ENCODE measurements at regions not wholly inside any gene's neighbourhood (a gene's known extent, or its start where the extent isn't known, plus 50 kb on each side); places are given as distances from the start of the nearest gene placed in this dataset.

DNA sequence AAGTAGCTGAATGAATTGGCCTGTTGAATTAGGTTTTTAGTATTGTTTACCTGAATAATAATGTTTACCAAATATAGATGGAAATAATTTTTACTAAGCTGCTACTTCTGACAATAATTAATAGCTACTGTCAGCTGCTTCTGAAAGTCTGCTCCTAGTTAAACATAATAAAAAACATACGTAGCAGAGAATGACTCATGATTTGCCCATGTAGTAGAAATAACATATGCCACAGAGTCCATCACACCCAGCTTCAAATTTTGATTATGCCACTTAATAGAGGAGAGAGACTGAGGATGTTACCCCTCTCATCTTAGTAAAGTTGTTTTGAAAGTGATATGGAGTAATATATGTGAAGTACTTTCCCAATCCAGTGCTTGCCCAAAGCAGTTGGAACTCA, 57.6 kb upstream of the MDFIC start:
- TF ChIP-seq, protein P1, sequence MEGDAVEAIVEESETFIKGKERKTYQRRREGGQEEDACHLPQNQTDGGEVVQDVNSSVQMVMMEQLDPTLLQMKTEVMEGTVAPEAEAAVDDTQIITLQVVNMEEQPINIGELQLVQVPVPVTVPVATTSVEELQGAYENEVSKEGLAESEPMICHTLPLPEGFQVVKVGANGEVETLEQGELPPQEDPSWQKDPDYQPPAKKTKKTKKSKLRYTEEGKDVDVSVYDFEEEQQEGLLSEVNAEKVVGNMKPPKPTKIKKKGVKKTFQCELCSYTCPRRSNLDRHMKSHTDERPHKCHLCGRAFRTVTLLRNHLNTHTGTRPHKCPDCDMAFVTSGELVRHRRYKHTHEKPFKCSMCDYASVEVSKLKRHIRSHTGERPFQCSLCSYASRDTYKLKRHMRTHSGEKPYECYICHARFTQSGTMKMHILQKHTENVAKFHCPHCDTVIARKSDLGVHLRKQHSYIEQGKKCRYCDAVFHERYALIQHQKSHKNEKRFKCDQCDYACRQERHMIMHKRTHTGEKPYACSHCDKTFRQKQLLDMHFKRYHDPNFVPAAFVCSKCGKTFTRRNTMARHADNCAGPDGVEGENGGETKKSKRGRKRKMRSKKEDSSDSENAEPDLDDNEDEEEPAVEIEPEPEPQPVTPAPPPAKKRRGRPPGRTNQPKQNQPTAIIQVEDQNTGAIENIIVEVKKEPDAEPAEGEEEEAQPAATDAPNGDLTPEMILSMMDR (conservative IDR thresholded peaks at IDR 0.05): no peak
- Mint-ChIP-seq H3K36me3 (peaks cover 4% of the 10 kb centered on the region), H3K4me1 (ENCODE audit: unreplicated experiment) (no peaks in the 10 kb centered on the region), H3K27ac (no peak overlapping the region), H3K4me3 (no peak overlapping the region), H3K27me3 (peaks cover 7% of the 10 kb centered on the region), H3K9me3 (no peaks in the 10 kb centered on the region)
- DNase-seq (ENCODE audit: extremely low spot score, unreplicated experiment): no peak

GRCh38 chr7:114865564-114865963, 56.3 kb upstream of the MDFIC start:
- H3K27me3 Mint-ChIP-seq: peaks cover 3% of the 10 kb centered on the region
- no peak overlapping the region for H3K4me3 Mint-ChIP-seq
- TF ChIP-seq, protein P1 (conservative IDR thresholded peaks at IDR 0.05): peak; percentile 75
- H3K27ac Mint-ChIP-seq: no peak overlapping the region
- no peaks in the 10 kb centered on the region for H3K9me3 Mint-ChIP-seq
- no peak for DNase-seq (ENCODE audit: extremely low spot score, unreplicated experiment)
- no peaks in the 10 kb centered on the region for H3K4me1 Mint-ChIP-seq (ENCODE audit: unreplicated experiment)
- peaks cover 4% of the 10 kb centered on the region for H3K36me3 Mint-ChIP-seq

All from type B pancreatic cell (in vitro differentiated cells).